ENCODE measurements at regions not wholly inside any gene's neighbourhood (a gene's known extent, or its start where the extent isn't known, plus 50 kb on each side); places are given as distances from the start of the nearest gene placed in this dataset.

- TF ChIP-seq CTCF (IDR thresholded peaks at IDR 0.05) (no peak), POLR2A (IDR thresholded peaks at IDR 0.05) (no peak)
These were observed 104.1 kb upstream of the SPEF2 start for GRCh38 chr5:35513612-35514011.

All from breast epithelium (tissue), 3 donors.